Tibial nerve (tissue), 4 donors: ENCODE measurements at regions not wholly inside any gene's neighbourhood (a gene's known extent, or its start where the extent isn't known, plus 50 kb on each side); places are given as distances from the start of the nearest gene placed in this dataset.

Experiments
- DNase-seq, 2 donors: peaks; one replicate each; pipeline ENCODE4 v3.0.0-alpha.2; 2019; ENCODE audit warnings: low spot score in 2 of 2
- H3K27ac ChIP-seq, 4 donors: fragments of 200-600 bp; sonication (generic) in 3 of 4; one replicate each; pipeline ENCODE4 v1.5.1; 2017 to 2019; ENCODE audit warnings: mild to moderate bottlenecking in 1 of 4
- H3K27me3 ChIP-seq, 2 donors: fragments of 200-600 bp; sonication (generic) in 1 of 2; one replicate each; pipeline versions ENCODE4 v1.5.1 to v1.6.0; 2017 to 2019
- H3K36me3 ChIP-seq, 3 donors: fragments of 200-600 bp; sonication (generic); one replicate each; pipeline ENCODE4 v1.5.1; 2018 to 2019
- H3K4me1 ChIP-seq, 4 donors: fragments of 200-600 bp; sonication (generic) in 3 of 4; one replicate each; pipeline ENCODE4 v1.5.1; 2017 to 2019
- H3K4me3 ChIP-seq, 4 donors: fragments of 200-600 bp; sonication (generic) in 3 of 4; one replicate each; pipeline ENCODE4 v1.5.1; 2017 to 2019; ENCODE audit warnings: mild to moderate bottlenecking in 1 of 4, moderate library complexity in 1 of 4
- H3K9me3 ChIP-seq, 4 donors: fragments of 200-600 bp; sonication (generic) in 3 of 4; one replicate each; pipeline ENCODE4 v1.5.1; 2017 to 2019
- EP300 ChIP-seq, 2 donors: sonication (generic); formaldehyde crosslinking; IDR thresholded peaks; one replicate each; pipeline ENCODE4 v1.6.1; 2017; ENCODE audit warnings: antibody characterized with exemption in 2 of 2, mild to moderate bottlenecking in 1 of 2
- POLR2A ChIP-seq, 2 donors: fragments of 450-650 bp; IDR thresholded peaks; one replicate each; pipeline ENCODE4 v1.6.1; 2017; ENCODE audit warnings: antibody characterized with exemption in 2 of 2, mild to moderate bottlenecking in 2 of 2, moderate library complexity in 2 of 2
- WGBS, 2 donors: methylation state at CpG; one replicate each; pipeline ENCODE4 v1.1.5; 2018; 5-methylcytosine and 5-hydroxymethylcytosine counted together
- TF ChIP-seq, protein P1 (sequence below), 5 experiments: fragments of 200-600 bp in 3 of 5; fragments of 450-650 bp in 2 of 5; sonication (generic) in 3 of 5; IDR thresholded peaks; one replicate each; pipeline ENCODE4 v1.5.1; 2016 to 2019; ENCODE audit warnings: antibody characterized with exemption in 5 of 5, mild to moderate bottlenecking in 3 of 5, moderate library complexity in 2 of 5

DNA sequence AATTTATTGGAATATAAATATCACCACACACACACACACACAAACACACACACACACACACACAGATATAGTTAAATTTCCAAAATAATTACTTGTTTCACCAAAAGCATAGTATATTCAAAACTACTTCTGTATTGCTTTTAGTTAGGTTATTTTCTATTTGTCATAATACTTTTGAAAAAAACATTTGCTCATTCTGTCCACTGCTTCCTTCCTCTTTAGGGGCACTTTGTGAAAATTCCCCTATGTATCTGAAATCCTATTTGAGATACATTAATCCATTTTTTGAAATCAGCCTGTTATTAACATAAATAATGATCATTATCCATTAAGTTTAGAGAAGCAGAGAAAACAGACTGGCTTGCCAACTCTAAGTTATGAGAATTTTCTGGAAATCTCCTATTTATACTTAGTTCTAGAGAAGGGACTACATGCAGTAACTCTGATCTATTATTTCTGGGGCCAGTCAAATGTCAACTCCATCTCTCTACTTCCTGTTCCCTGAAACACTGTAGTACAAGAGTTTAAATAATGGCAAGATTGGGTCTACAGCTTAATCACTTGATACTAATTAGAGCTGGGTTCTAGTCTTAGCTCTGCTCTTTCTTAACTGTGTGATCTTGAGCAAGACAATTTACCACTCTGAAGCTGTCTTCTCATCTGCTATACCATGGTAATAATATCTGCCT lies 54.4 kb upstream of the GPR174 start:
- no peak for DNase-seq

DNA sequence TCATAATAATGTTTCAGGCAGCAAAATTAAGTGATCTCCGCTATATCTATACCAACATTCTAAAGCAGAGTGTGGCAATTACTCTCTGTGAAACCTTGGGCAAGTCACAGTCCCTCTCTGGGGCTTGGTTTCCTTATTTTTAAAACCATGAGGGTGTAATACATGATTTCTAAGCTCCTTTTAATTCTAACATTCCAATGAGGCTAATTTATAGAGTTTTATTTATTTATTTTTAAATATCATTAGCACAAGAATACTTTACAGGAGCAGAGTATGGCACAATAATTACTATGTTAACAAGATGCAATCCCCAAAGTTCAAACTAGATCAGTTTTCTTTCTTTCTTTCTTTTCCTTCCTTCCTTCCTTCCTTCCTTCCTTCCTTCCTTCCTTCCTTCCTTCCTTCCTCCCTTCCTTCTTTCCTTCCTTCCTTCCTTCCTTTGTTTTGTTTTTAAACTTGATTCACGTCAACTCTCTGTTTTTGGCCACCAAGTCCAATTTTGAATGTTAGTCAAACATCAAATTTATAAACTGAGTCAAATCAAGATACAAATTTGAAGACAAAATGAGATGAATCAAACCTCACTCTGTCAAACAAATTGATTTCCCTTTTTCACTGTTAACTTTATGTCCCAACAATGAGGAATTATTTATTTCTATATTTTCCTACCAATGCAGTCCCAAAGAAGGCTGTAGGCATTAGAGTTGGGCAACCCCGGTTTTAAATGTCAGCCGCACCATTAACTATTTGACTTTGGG lies 50.2 kb upstream of the GPR174 start:
- TF ChIP-seq POLR2A (IDR thresholded peaks at IDR 0.05) (no peak), EP300 (IDR thresholded peaks at IDR 0.05) (no peak)
- TF ChIP-seq, protein P1, sequence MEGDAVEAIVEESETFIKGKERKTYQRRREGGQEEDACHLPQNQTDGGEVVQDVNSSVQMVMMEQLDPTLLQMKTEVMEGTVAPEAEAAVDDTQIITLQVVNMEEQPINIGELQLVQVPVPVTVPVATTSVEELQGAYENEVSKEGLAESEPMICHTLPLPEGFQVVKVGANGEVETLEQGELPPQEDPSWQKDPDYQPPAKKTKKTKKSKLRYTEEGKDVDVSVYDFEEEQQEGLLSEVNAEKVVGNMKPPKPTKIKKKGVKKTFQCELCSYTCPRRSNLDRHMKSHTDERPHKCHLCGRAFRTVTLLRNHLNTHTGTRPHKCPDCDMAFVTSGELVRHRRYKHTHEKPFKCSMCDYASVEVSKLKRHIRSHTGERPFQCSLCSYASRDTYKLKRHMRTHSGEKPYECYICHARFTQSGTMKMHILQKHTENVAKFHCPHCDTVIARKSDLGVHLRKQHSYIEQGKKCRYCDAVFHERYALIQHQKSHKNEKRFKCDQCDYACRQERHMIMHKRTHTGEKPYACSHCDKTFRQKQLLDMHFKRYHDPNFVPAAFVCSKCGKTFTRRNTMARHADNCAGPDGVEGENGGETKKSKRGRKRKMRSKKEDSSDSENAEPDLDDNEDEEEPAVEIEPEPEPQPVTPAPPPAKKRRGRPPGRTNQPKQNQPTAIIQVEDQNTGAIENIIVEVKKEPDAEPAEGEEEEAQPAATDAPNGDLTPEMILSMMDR (IDR thresholded peaks at IDR 0.05), result no peak
- 75 to 90% methylated on average over 4 of the region's 4 CpGs for WGBS, 2 donors
- H3K9me3 ChIP-seq, result no peaks in the 10 kb centered on the region
- no peak for DNase-seq
- H3K4me3 ChIP-seq, result no peak overlapping the region
- H3K4me1 ChIP-seq, result peaks cover 0 to 4% (median 0%) of the 10 kb centered on the region in 4 donors
- no peaks in the 10 kb centered on the region for H3K36me3 ChIP-seq
- no peaks in the 10 kb centered on the region for H3K27me3 ChIP-seq
- no peak overlapping the region for H3K27ac ChIP-seq

More for the DNA sequence above, 54.4 kb upstream of the GPR174 start:
- no peaks in the 10 kb centered on the region for H3K36me3 ChIP-seq
- peaks cover 0 to 4% (median 0%) of the 10 kb centered on the region in 4 donors for H3K4me1 ChIP-seq
- no peak overlapping the region for H3K27ac ChIP-seq
- H3K27me3 ChIP-seq, result peaks cover 0 to 3% of the 10 kb centered on the region in 2 donors
- TF ChIP-seq, protein P1 (IDR thresholded peaks at IDR 0.05), result no peak
- no peak for TF ChIP-seq POLR2A (IDR thresholded peaks at IDR 0.05)
- no peak for TF ChIP-seq EP300 (IDR thresholded peaks at IDR 0.05)
- no peak overlapping the region for H3K4me3 ChIP-seq
- no peaks in the 10 kb centered on the region for H3K9me3 ChIP-seq
